Smooth muscle cell (in vitro differentiated cells): ENCODE measurements at regions not wholly inside any gene's neighbourhood (a gene's known extent, or its start where the extent isn't known, plus 50 kb on each side); places are given as distances from the start of the nearest gene placed in this dataset.
"Not testable (repeated sequence)": the region's sequence is repeated elsewhere in the genome, so short reads cannot be mapped to it uniquely, and the experiment has no call there.

Source experiments
- DNase-seq: peaks from one replicate; lab custom pipeline; 2025; ENCODE audit not compliant: unreplicated experiment; lab: John Stamatoyannopoulos, UW
- H2AFZ ChIP-seq: fragments of 200-600 bp; sonication (generic); 2 replicates; pipeline ENCODE4 v1.6.0; 2016; ENCODE audit warnings: antibody characterized with exemption, low read depth, mild to moderate bottlenecking
- H3F3A ChIP-seq: fragments of 200-600 bp; sonication (generic); 2 replicates; pipeline ENCODE4 v1.6.0; 2017; ENCODE audit warnings: antibody characterized with exemption, low read depth
- H3K27ac ChIP-seq: fragments of 200-600 bp; sonication (generic); 2 replicates; pipeline ENCODE4 v1.5.1; 2016; ENCODE audit warnings: low read depth, mild to moderate bottlenecking
- H3K27me3 ChIP-seq: fragments of 200-600 bp; sonication (generic); 2 replicates; pipeline ENCODE4 v1.6.1; 2016; ENCODE audit warnings: low read depth, mild to moderate bottlenecking
- H3K36me3 ChIP-seq: fragments of 200-600 bp; sonication (generic); 2 replicates; pipeline ENCODE4 v1.5.1; 2016; ENCODE audit warnings: low read depth
- H3K4me1 ChIP-seq: fragments of 200-600 bp; sonication (generic); 2 replicates; pipeline ENCODE4 v1.5.1; 2016; ENCODE audit warnings: low read depth
- H3K4me2 ChIP-seq: fragments of 200-600 bp; sonication (generic); 2 replicates; pipeline ENCODE4 v1.6.0; 2016; ENCODE audit warnings: mild to moderate bottlenecking
- H3K4me3 ChIP-seq: fragments of 200-600 bp; sonication (generic); 2 replicates; pipeline ENCODE4 v1.5.1; 2016; ENCODE audit warnings: mild to moderate bottlenecking
- H3K79me2 ChIP-seq: fragments of 200-600 bp; sonication (generic); 2 replicates; pipeline ENCODE4 v1.6.0; 2016; ENCODE audit warnings: low read depth, mild to moderate bottlenecking
- H3K9ac ChIP-seq: fragments of 200-600 bp; sonication (generic); 2 replicates; pipeline ENCODE4 v1.6.0; 2016; ENCODE audit warnings: low read depth
- H3K9me3 ChIP-seq: fragments of 200-600 bp; sonication (generic); replicated peaks from 2 replicates; pipeline ENCODE4 v1.5.1; 2016; ENCODE audit warnings: low read depth
- H4K20me1 ChIP-seq: fragments of 200-600 bp; sonication (generic); 2 replicates; pipeline ENCODE4 v1.6.0; 2016; ENCODE audit warnings: low read depth
- CTCF ChIP-seq: fragments of 200-600 bp; sonication (generic); IDR thresholded peaks from 2 replicates; pipeline ENCODE4 v1.5.1; 2017; ENCODE audit warnings: borderline replicate concordance, mild to moderate bottlenecking, antibody characterized with exemption; ENCODE audit not compliant: insufficient read depth, poor library complexity, severe bottlenecking
- WGBS: methylation state at CpG from one replicate; pipeline ENCODE4 v1.1.7; 2016; ENCODE audit warnings: low lambda C conversion rate; 5-methylcytosine and 5-hydroxymethylcytosine counted together

- Histone ChIP-seq H3K27ac (no peak overlapping the region), H3F3A (no peaks in the 10 kb centered on the region), H3K9ac (no peak overlapping the region), H3K36me3 (no peaks in the 10 kb centered on the region), H3K4me2 (no peak overlapping the region), H3K27me3 (no peaks in the 10 kb centered on the region), H3K9me3 (no peaks in the 10 kb centered on the region), H2AFZ (no peak overlapping the region), H4K20me1 (no peaks in the 10 kb centered on the region), H3K79me2 (no peaks in the 10 kb centered on the region), H3K4me3 (no peak overlapping the region), H3K4me1 (no peaks in the 10 kb centered on the region)
- 90% methylated on average over 1 of the region's 1 CpG for WGBS
- DNase-seq = no peak
- TF ChIP-seq CTCF = no peak
Measured at GRCh38 chr17:70717042-70717441, 547.7 kb downstream of the KCNJ2 start.

DNA sequence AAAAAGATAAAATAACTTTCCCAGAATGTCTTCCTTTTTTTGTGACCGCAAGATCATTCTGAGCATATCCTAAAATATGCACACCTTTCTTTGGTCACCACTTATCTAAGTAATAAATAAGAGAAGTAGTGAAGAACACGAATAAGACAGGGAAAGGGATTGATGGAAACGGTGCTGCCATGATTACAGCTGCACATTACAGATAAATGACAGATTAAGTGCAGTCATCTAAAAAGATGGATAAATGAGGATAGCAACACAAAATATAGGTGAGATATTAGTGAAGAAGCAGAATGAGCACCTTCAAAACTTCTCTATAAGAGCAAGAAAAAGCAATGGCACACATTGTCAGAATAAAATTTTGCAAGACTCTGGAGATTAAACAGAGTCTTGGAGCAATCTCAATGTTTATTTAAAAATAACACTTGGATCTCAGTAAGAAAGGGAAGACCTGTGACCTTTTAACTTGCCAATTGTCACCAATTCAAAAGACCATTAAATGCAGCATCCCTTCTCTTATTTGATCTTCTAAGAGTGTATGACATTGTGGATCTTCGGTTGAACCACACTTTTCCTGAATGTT is 567.1 kb downstream of the KCNJ2 start:
- no peaks in the 10 kb centered on the region for H4K20me1 ChIP-seq
- H3K4me1 ChIP-seq = no peaks in the 10 kb centered on the region
- H3K9me3 ChIP-seq = no peaks in the 10 kb centered on the region
- no peaks in the 10 kb centered on the region for H3F3A ChIP-seq
- no peak overlapping the region for H3K4me3 ChIP-seq
- TF ChIP-seq CTCF = no peak
- no peak overlapping the region for H3K4me2 ChIP-seq
- no peak for DNase-seq
- no peak overlapping the region for H2AFZ ChIP-seq
- no peaks in the 10 kb centered on the region for H3K79me2 ChIP-seq
- no peak overlapping the region for H3K27ac ChIP-seq
- WGBS = 91% methylated on average over 4 of the region's 4 CpGs
- H3K36me3 ChIP-seq = no peaks in the 10 kb centered on the region
- no peak overlapping the region for H3K9ac ChIP-seq
- peaks cover 13% of the 10 kb centered on the region for H3K27me3 ChIP-seq

DNA sequence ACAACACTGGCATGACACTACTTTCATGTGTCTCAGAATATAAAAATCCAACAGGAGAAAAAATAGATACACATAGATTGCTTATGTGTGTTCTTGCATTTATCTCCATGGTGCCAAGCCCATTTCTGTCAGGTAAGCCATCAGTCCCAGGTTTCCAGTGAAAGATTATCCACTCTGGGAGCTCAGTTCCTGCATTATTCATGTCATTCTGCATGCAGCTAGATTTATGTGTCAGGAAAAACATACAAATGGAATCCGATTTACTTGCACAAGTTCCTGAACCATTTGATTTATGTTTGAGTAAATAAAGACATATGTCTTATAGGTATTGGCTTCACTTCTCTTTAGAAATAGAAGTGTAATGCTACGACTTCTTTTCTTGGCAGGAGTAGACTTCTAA is 569.7 kb downstream of the KCNJ2 start:
- no peak overlapping the region for H3K4me3 ChIP-seq
- TF ChIP-seq CTCF = no peak
- H3F3A ChIP-seq = no peaks in the 10 kb centered on the region
- WGBS = 96% methylated on average over 2 of the region's 2 CpGs
- no peaks in the 10 kb centered on the region for H4K20me1 ChIP-seq
- no peak overlapping the region for H3K27ac ChIP-seq
- no peak overlapping the region for H3K4me2 ChIP-seq
- no peak for DNase-seq
- no peaks in the 10 kb centered on the region for H3K36me3 ChIP-seq
- H3K79me2 ChIP-seq = no peaks in the 10 kb centered on the region
- H2AFZ ChIP-seq = no peak overlapping the region
- no peak overlapping the region for H3K9ac ChIP-seq
- peaks cover 7% of the 10 kb centered on the region for H3K27me3 ChIP-seq
- H3K9me3 ChIP-seq = no peaks in the 10 kb centered on the region
- H3K4me1 ChIP-seq = no peaks in the 10 kb centered on the region

DNA sequence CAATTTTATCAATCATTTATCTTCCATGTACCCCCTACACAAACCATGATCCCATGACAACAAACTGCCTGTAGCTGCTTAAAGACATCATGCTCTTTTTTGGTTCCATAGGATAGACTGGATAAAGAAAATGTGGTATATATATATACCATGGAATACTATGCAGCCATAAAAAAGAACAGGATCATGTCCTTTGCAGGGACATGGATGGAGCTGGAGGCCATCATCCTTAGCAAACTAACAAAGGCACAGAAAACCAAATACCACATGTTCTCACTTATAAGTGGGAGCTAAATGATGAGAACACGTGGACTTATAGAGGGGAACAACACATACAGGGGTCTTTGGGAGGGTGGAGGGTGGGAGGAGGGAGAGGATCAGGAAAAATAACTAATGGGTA is 577.2 kb downstream of the KCNJ2 start:
- not testable (repeated sequence) for H3K4me1 ChIP-seq, H3K9me3 ChIP-seq, H3K79me2 ChIP-seq, DNase-seq, H3K27ac ChIP-seq, H3K27me3 ChIP-seq, H3K36me3 ChIP-seq, H3K9ac ChIP-seq, H2AFZ ChIP-seq, H3K4me3 ChIP-seq, H3K4me2 ChIP-seq, H4K20me1 ChIP-seq, H3F3A ChIP-seq
- WGBS = 88% methylated on average over 1 of the region's 1 CpG
